IPS-15b (cell line): ENCODE measurements at regions not wholly inside any gene's neighbourhood (a gene's known extent, or its start where the extent isn't known, plus 50 kb on each side); places are given as distances from the start of the nearest gene placed in this dataset.

ENCODE experiments used
- H3K27me3 ChIP-seq: one replicate; pipeline ENCODE4 v1.6.1; 2013; ENCODE audit warnings: low read length; ENCODE audit not compliant: control insufficient read depth, insufficient read depth
- H3K36me3 ChIP-seq: one replicate; pipeline ENCODE4 v1.6.1; 2013; ENCODE audit warnings: low read length; ENCODE audit not compliant: control insufficient read depth, insufficient read depth
- H3K4me1 ChIP-seq: one replicate; pipeline ENCODE4 v1.6.1; 2013; ENCODE audit warnings: mild to moderate bottlenecking, low read length; ENCODE audit not compliant: control insufficient read depth, insufficient read depth
- H3K4me3 ChIP-seq: one replicate; pipeline ENCODE4 v1.5.1; 2013; ENCODE audit warnings: low read depth, low read length
- H3K9ac ChIP-seq: one replicate; pipeline ENCODE4 v1.6.1; 2013; ENCODE audit warnings: low read depth, mild to moderate bottlenecking, low read length
- H3K9me3 ChIP-seq: one replicate; pipeline ENCODE4 v1.6.1; 2013; ENCODE audit warnings: mild to moderate bottlenecking, low read length; ENCODE audit not compliant: control insufficient read depth, insufficient read depth

- H3K27me3 ChIP-seq: peaks cover 2% of the 10 kb centered on the region
- no peaks in the 10 kb centered on the region for H3K9me3 ChIP-seq
- H3K36me3 ChIP-seq: no peaks in the 10 kb centered on the region
- no peak overlapping the region for H3K4me3 ChIP-seq
- no peaks in the 10 kb centered on the region for H3K4me1 ChIP-seq
- no peak overlapping the region for H3K9ac ChIP-seq
Measured at GRCh38 chr9:34907044-34907443, 51.0 kb upstream of the PHF24 start.

DNA sequence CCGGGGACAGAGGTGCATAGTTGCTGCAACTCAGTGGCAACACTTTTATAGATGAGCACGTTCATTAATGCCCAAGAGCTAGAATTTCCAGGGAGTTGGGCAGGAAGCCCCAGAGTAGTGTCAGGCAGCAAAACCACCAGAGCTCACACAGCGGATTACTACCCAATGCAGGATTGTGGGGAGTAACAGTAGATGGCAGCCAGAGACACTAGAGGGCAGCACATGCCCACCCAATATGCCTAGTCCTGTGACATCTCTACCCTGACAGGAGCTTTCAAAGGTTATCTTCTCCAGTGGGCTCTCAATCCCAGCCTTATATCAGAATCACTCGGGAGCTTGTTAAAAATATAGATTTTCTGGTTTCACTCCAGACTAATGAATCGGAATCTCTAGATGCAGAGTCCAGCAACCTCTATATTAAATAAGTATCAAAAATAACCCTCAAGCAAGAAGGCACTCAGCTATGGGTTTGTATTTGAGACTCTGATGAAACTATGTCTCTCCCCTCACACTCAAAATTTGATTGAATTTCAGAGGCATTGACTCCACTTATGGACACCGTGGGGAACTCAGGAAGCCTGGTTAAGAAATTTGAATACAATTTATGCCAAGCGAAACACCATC, 58.4 kb upstream of the PHF24 start:
- Histone ChIP-seq H3K4me3 (no peak overlapping the region), H3K4me1 (no peaks in the 10 kb centered on the region), H3K36me3 (no peaks in the 10 kb centered on the region), H3K9me3 (no peaks in the 10 kb centered on the region), H3K27me3 (peaks cover 12% of the 10 kb centered on the region), H3K9ac (no peak overlapping the region)

GRCh38 chr9:34898846-34899245, 59.2 kb upstream of the PHF24 start:
- Histone ChIP-seq H3K27me3 (peaks cover 16% of the 10 kb centered on the region), H3K4me3 (no peak overlapping the region), H3K4me1 (no peaks in the 10 kb centered on the region), H3K9ac (no peak overlapping the region), H3K36me3 (no peaks in the 10 kb centered on the region), H3K9me3 (no peaks in the 10 kb centered on the region)

GRCh38 chr9:34896112-34896511, 62.0 kb upstream of the PHF24 start:
- no peaks in the 10 kb centered on the region for H3K36me3 ChIP-seq
- H3K9ac ChIP-seq: no peak overlapping the region
- H3K9me3 ChIP-seq: no peaks in the 10 kb centered on the region
- H3K4me3 ChIP-seq: no peak overlapping the region
- H3K4me1 ChIP-seq: no peaks in the 10 kb centered on the region
- peaks cover 21% of the 10 kb centered on the region for H3K27me3 ChIP-seq

DNA sequence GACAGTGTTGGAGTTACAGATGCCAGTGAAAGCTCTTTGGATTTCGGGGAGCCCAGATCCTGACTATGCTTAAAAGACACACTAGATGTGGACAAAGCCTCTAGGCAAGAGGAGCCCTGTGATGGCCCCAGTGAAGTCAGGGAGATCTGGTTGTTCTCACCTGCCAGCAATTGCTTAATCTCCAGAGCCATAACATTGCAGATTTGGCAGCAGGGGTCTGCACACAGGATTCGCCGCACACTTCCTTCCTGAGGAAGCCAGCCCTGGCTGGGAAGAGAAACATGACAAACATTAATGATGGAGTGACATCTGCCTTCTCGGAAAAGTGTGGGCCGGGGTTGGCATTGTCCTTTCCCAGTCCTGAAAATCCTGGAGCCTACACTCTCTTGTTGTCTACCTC, 65.2 kb upstream of the PHF24 start:
- Histone ChIP-seq H3K36me3 (no peaks in the 10 kb centered on the region), H3K9me3 (no peaks in the 10 kb centered on the region), H3K27me3 (peaks cover 15% of the 10 kb centered on the region), H3K4me1 (no peaks in the 10 kb centered on the region), H3K4me3 (no peak overlapping the region), H3K9ac (no peak overlapping the region)

DNA sequence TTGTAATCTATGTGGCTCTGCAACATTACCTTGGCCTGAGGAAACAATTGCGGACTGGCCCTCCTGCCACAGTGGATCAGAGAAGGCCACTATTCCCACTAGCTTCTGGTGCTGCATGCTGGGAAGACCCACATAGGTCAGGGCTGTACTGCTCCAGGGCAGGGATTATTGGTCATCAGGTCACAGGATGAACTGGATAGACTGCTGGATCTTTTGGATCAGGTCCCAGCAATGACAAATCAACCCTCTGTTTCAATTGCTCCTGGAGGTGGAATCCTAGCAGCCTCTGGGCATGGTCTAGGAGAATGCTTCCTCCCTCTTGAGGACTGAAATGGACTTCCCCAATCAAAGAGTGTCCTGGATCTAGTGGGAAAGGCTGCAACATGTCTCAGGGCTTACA, 66.7 kb upstream of the PHF24 start:
- H3K9ac ChIP-seq: no peak overlapping the region
- H3K9me3 ChIP-seq: no peaks in the 10 kb centered on the region
- no peaks in the 10 kb centered on the region for H3K36me3 ChIP-seq
- no peaks in the 10 kb centered on the region for H3K4me1 ChIP-seq
- no peak overlapping the region for H3K4me3 ChIP-seq
- peaks cover 15% of the 10 kb centered on the region for H3K27me3 ChIP-seq

DNA sequence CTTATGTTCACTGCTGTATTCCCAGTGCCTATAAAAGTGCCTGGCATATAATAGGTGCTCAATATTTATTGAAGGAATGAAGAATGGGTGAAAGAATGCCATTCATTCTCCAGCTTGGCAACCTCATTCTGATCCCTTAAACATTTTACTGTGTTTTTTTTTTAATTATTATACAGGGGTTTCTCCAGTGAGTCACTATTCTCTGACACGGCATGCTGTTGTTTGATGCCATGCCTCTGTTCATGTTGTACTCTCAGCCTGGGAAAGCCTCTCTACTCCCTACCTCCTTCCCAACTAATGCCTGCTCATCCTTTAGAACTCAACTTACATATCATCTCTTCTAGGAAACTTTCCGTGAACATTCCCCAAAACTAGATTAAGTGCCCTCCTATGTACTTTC, 70.2 kb upstream of the PHF24 start:
- Histone ChIP-seq H3K27me3 (peaks cover 6% of the 10 kb centered on the region), H3K4me1 (no peaks in the 10 kb centered on the region), H3K9me3 (no peaks in the 10 kb centered on the region), H3K4me3 (no peak overlapping the region), H3K9ac (no peak overlapping the region), H3K36me3 (no peaks in the 10 kb centered on the region)

DNA sequence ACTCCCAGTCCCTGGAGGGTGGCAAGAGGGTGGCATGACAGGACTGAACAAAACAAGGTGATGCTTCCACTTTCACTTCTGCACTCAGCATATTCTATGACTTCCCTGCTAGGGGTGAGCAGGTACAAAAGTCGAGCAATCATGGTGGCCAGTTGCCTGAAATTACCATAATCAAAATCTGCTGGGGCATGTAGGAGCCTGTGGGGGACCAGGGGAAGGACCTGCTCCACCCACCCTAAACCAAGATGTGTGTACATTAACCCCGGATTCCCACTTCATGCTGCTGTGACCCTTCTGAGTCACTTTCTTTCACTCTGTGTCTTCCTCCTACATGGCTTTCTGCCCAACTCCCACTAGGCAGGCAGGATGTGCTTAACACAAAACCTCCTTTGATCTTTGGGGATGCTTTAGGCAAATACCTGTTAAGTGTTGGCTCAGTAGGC, 73.3 kb upstream of the PHF24 start:
- Histone ChIP-seq H3K4me3 (no peak overlapping the region), H3K36me3 (no peaks in the 10 kb centered on the region), H3K27me3 (peaks cover 3% of the 10 kb centered on the region), H3K9me3 (no peaks in the 10 kb centered on the region), H3K4me1 (no peaks in the 10 kb centered on the region), H3K9ac (no peak overlapping the region)

- no peaks in the 10 kb centered on the region for H3K4me1 ChIP-seq
- H3K36me3 ChIP-seq: no peaks in the 10 kb centered on the region
- H3K9ac ChIP-seq: no peak overlapping the region
- no peaks in the 10 kb centered on the region for H3K27me3 ChIP-seq
- H3K4me3 ChIP-seq: no peak overlapping the region
- no peaks in the 10 kb centered on the region for H3K9me3 ChIP-seq
Measured at GRCh38 chr9:34876096-34876495, 82.0 kb upstream of the PHF24 start.

GRCh38 chr9:34869390-34869789, 88.7 kb upstream of the PHF24 start:
- peaks cover 6% of the 10 kb centered on the region for H3K27me3 ChIP-seq
- H3K4me1 ChIP-seq: no peaks in the 10 kb centered on the region
- no peaks in the 10 kb centered on the region for H3K36me3 ChIP-seq
- H3K9ac ChIP-seq: no peak overlapping the region
- no peak overlapping the region for H3K4me3 ChIP-seq
- no peaks in the 10 kb centered on the region for H3K9me3 ChIP-seq

DNA sequence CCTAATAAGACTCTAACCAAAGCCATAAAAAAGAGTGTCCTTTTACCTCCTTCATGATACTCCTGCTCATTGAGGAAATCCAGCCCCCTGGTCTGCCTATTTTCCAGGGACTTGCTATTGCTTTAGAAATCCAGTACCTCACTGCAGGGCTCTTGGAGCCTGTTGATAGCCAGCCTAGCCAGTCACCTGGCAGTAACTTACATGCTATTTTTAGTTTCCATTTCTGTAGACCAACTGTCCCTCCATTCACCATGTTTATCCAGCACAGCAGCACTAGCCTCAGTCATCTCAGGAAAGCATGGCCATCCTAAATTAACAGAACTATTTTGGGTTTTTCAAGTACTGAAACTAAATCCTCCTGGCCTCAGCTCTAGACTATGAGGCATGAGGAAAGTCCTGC, 91.5 kb upstream of the PHF24 start:
- H3K36me3 ChIP-seq: no peaks in the 10 kb centered on the region
- no peak overlapping the region for H3K4me3 ChIP-seq
- no peak overlapping the region for H3K9ac ChIP-seq
- H3K9me3 ChIP-seq: no peaks in the 10 kb centered on the region
- H3K27me3 ChIP-seq: peaks cover 6% of the 10 kb centered on the region
- no peaks in the 10 kb centered on the region for H3K4me1 ChIP-seq

- H3K4me1 ChIP-seq: no peaks in the 10 kb centered on the region
- no peak overlapping the region for H3K9ac ChIP-seq
- H3K36me3 ChIP-seq: no peaks in the 10 kb centered on the region
- no peaks in the 10 kb centered on the region for H3K9me3 ChIP-seq
- peaks cover 6% of the 10 kb centered on the region for H3K27me3 ChIP-seq
- no peak overlapping the region for H3K4me3 ChIP-seq
Measured at GRCh38 chr9:34863426-34863825, 94.7 kb upstream of the PHF24 start.
